NOMO-1 (cell line): ENCODE measurements at regions not wholly inside any gene's neighbourhood (a gene's known extent, or its start where the extent isn't known, plus 50 kb on each side); places are given as distances from the start of the nearest gene placed in this dataset.

Experiments used
- DNase-seq, 2 experiments: peaks; one replicate each; lab custom pipeline; 2025; ENCODE audit not compliant: unreplicated experiment in 2 of 2; lab: John Stamatoyannopoulos, UW

DNA sequence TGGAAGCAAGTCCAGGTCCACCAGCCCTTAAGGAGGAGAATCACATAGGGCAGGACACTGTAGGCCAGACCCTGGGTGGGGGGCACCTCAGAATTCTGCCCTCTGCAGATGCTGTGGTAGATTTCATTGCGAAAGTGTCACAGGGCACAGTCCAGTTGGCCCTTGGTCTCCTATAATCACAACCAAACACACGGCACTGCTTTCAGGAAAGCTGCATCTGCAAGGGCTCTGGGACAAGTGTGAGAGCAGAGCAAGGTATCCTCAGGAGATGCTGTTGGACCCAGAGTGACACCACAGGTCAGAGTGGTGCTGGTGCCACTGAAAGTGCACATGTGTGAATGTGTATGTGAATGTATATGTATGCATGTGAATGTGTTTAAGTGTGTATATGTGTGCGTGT lies 88.6 kb upstream of the MBNL2 start:
- no peak for DNase-seq

DNA sequence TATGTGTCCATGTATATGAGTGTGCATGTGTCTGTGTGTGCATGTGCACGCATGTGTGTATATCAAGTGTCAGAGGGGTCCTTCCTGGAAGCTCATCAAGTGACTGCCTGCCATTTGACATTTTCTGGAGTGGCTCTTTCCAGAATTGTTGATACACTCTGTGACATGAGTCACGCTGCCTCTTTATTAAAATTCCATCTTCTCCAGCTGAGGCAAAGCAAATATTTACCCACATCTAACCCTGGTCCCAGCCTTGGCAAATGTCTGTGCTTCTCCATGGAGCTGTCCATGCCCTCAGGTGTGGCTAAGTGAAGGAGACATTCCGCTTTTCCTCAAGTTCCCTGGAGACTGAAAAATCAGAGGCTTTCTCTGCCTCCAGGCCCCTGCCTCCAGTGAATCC lies 88.2 kb upstream of the MBNL2 start:
- no peak for DNase-seq

- no peak for DNase-seq
These were observed 87.6 kb upstream of the MBNL2 start for GRCh38 chr13:97134364-97135095.

- no peak for DNase-seq
These were observed 86.2 kb upstream of the MBNL2 start for GRCh38 chr13:97135883-97136282.

- no peak for DNase-seq
These were observed 85.7 kb upstream of the MBNL2 start for GRCh38 chr13:97136418-97136817.

DNA sequence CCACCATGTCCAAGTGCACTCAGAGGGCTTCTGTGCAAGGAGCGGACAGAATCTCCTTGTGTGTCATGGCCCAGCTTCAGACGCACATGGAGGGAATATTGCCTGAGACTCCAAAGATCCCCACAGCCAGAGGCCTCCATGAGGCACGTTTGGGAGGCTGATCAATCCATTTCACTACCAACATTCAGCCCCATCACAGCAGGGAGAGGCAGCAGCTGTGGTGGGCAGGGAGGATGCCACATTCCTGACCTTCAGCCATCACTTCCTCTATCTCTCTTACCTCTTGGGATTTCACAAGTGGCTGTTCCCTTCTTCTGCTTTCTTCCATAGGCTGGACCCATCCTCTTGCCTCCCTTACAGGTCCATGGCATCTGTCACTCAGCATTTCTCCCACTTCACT lies 82.4 kb upstream of the MBNL2 start:
- peak in 1 of 2 experiments; percentile 11 for DNase-seq

DNA sequence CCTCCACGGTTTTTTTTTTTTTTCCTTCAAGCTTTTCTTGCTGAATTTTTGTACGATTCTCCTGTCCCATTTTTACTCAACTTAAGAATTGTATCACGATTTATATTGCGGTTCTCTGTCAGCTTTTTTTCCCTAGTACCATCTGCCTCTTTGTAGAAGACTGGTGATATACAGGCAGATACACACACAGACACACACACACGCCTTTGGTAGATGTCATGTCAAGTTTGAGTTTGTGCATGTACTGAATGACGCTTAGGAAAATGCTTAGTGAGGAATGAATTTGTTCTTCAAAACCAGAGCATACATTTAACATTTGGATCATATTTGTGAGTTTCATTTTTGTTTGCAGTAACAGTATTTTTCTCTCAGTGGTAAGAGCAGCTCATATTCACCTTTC lies 82.0 kb upstream of the MBNL2 start:
- no peak for DNase-seq

DNA sequence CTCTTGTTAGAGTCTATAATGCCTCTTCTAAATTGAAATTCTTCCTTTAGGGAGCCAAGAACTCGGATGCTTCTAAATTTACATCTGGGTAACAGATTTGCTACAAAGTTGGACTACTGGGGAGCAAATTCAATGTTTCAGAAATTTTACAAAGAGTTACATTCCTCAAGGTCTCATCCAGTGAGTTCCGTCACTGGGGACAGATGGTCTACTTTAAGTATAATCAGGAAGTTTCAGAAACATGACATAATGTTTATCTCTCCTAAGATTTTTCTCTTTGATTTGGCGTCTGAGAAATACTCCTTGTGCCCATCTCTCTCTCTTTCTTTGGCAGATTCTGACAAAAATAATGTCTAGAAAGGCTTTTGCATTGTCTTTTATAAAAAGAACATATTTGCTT lies 81.5 kb upstream of the MBNL2 start:
- DNase-seq = no peak

DNA sequence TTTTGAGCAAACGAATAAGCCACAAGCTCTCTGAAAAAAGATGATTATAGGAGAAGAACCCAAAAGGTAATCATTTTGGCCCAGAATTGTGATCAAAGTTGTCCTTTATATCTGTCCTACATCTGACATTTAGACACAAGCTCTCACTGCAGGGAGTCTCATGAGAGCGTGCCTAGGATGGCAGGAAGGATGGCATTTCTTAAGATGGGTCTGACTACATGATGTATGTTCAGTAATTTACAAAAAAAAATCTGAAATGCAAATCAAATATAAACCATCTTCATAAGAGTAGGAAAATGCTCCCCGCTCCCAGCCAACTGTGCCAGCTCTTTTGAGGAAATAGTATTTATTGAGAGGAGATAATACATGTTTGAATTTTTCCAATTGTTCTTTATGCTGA lies 81.0 kb upstream of the MBNL2 start:
- DNase-seq = no peak

DNA sequence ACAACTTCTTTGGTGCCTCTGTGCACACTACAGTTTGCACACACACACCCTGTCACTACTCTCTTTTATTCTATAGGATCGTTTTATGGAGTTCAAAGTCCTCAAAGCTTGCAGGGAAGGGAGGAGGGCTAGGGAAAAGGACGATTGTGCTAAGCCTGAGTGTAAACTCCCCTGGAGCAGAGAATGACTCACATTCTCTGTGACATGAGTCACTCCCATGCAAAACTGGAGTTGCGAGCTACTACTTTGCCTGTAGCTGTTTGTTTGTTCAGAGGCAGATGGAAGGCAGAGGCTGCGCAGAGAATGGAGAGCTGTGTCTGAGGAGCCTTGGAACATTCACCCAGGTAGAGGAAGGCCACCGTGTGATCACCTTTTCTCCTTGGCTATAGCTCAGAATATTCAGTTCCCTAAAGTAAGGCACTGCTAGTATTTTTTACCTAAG lies 80.5 kb upstream of the MBNL2 start:
- peak in 1 of 2 experiments; percentile 42 for DNase-seq

DNA sequence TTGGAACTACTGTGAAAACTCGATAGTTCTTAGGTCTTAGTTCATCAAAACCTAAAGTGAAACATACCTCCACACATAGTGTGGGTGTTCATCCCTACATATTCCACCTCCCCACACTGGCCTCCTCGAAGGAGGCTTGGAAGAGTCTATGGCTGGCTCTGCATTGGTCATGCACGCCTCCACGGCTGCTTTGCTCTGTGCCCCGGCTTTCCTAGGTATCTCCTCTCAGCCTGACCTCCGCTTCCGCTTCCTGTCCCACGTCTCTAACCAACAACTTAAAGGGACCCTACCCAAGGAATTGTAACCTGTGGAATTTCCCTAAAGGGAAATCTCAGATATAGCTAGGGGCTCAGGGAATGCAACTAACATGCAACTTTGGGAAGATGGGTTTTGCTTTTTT lies 79.7 kb upstream of the MBNL2 start:
- DNase-seq = peak; percentile 29 to 33

GRCh38 chr13:97145057-97145456 lies 77.1 kb upstream of the MBNL2 start:
- no peak for DNase-seq

GRCh38 chr13:97148894-97149293 lies 73.2 kb upstream of the MBNL2 start:
- no peak for DNase-seq

GRCh38 chr13:97160421-97160820 lies 61.7 kb upstream of the MBNL2 start:
- no peak for DNase-seq

GRCh38 chr13:97161582-97162231 lies 60.4 kb upstream of the MBNL2 start:
- no peak for DNase-seq

DNA sequence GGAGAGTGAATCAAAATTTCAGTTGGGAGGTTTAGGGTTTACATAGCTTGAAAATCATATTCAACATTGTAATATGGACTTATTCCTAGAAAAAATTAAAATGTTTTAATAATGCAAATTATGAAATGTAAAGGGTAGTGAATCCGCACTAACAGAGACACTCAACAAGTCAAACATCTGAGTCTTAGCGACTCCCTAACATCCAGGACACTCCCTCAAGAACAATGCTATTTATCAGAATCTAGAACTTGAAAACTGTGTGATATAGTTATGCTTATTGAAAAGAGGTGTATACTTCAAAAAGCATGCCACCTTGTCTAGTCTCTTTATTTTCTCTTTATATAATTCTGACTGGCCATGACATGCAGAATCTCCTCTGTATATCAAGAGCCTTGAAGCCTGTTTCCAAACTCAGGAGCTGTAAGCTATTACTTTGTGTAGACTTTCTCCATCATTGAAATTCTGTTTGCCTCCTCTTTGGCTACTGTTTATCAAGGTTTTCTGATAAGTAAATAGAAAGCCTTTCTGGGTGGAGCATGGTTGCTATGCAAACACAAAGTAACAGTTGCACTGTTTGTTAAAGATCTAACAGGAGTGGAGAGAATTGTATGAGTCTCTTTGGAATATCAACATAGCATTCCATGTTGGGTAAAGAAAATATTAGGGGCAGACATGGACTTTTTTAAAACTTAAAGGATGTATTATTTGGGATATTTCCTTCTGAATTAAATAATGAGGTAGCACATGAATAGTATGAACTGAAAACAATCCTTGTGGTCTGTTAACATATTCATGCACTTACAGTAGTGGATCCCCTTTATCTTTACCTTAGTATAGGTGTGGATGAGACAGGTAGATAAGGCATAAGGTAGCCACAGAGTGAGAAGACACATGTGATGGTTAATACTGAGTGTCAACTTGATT lies 56.4 kb upstream of the MBNL2 start:
- DNase-seq = no peak

DNA sequence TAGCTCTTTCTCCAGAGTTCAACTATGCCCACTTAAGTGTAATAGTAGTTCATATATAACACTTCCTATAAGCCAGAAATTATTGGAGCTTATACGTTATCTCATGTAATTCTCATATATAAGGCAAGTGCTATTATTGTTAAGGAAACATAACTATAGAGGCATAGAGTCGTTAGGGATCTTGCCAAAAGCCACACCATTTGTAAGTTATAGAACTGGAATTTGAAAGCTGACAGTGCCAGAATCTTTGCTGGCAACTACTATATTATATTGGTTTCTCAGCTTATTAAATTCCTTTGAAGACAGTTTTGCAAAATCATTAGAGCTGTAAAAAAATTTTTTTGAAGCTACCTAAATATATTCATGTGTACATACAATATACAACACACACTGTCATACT lies 51.0 kb upstream of the MBNL2 start:
- no peak for DNase-seq
